DND-41 (cell line): ENCODE measurements at regions not wholly inside any gene's neighbourhood (a gene's known extent, or its start where the extent isn't known, plus 50 kb on each side); places are given as distances from the start of the nearest gene placed in this dataset.
"Not testable (repeated sequence)": the region's sequence is repeated elsewhere in the genome, so short reads cannot be mapped to it uniquely, and the experiment has no call there.

Experiments used
- ATAC-seq: fragments of 200-7000 bp; cut with Tn5 transposase; 3 replicates; pipeline ENCODE4 v1.9.1; 2021; ENCODE audit warnings: low read depth; ENCODE audit not compliant: insufficient read depth
- DNase-seq: peaks from one replicate; pipeline ENCODE4 v3.0.0-alpha.2; 2020
- H2AFZ ChIP-seq: 2 replicates; pipeline ENCODE4 v1.6.0; 2012; ENCODE audit warnings: low read depth, low read length
- H3K27ac ChIP-seq: 2 replicates; pipeline ENCODE4 v1.5.1; 2012; ENCODE audit warnings: low read length, inconsistent platforms
- H3K27me3 ChIP-seq: fragments of 200-600 bp; sonication (generic); 2 replicates; pipeline ENCODE4 v1.6.0; 2012; ENCODE audit warnings: low read length, mild to moderate bottlenecking, inconsistent platforms; ENCODE audit not compliant: insufficient read depth, poor library complexity
- H3K36me3 ChIP-seq: 2 replicates; pipeline ENCODE4 v1.5.1; 2012; ENCODE audit warnings: low read length, inconsistent platforms; ENCODE audit not compliant: insufficient read depth
- H3K4me1 ChIP-seq: 2 replicates; pipeline ENCODE4 v1.5.1; 2012; ENCODE audit warnings: mild to moderate bottlenecking, low read length; ENCODE audit not compliant: insufficient read depth
- H3K4me2 ChIP-seq: 2 replicates; pipeline ENCODE4 v1.6.0; 2012; ENCODE audit warnings: mild to moderate bottlenecking, moderate library complexity, low read length, inconsistent platforms; ENCODE audit not compliant: insufficient read depth
- H3K4me3 ChIP-seq, 2 experiments: fragments of 200-600 bp in 1 of 2; shearing (Covaris generic) in 1 of 2; 2 replicates each; pipeline ENCODE4 v1.5.1; 2012 to 2016; ENCODE audit warnings: inconsistent platforms in 2 of 2, low read length in 2 of 2, mild to moderate bottlenecking in 2 of 2, low read depth in 1 of 2, moderate library complexity in 1 of 2
- H3K79me2 ChIP-seq: 2 replicates; pipeline ENCODE4 v1.6.0; 2012; ENCODE audit warnings: low read length, inconsistent platforms; ENCODE audit not compliant: insufficient read depth
- H3K9ac ChIP-seq: 2 replicates; pipeline ENCODE4 v1.6.0; 2012; ENCODE audit warnings: low read depth, mild to moderate bottlenecking, inconsistent platforms, low read length, moderate library complexity
- H3K9me3 ChIP-seq: 2 replicates; pipeline ENCODE4 v1.5.1; 2012; ENCODE audit warnings: low read length, moderate library complexity, mild to moderate bottlenecking, inconsistent platforms; ENCODE audit not compliant: insufficient read depth, severe bottlenecking
- H4K20me1 ChIP-seq: 2 replicates; pipeline ENCODE4 v1.6.0; 2012; ENCODE audit warnings: low read length; ENCODE audit not compliant: insufficient read depth
- CTCF ChIP-seq: IDR thresholded peaks from 2 replicates; pipeline ENCODE4 v1.5.1; 2012; ENCODE audit warnings: borderline replicate concordance, low read length, moderate library complexity, mild to moderate bottlenecking; ENCODE audit not compliant: poor library complexity, severe bottlenecking; ENCODE audit errors: extremely low read depth
- EZH2 ChIP-seq: IDR thresholded peaks from 3 replicates; pipeline ENCODE4 v1.6.1; 2012; ENCODE audit warnings: borderline replicate concordance, low read depth, mild to moderate bottlenecking, moderate library complexity, low read length, inconsistent platforms; ENCODE audit not compliant: severe bottlenecking

GRCh38 chr7:15130666-15131541, 228.4 kb upstream of the DGKB start:
- Histone ChIP-seq H3K4me2 (no peak overlapping the region), H3K27ac (no peak overlapping the region), H3K9me3 (no peaks in the 10 kb centered on the region), H2AFZ (no peak overlapping the region), H3K36me3 (no peaks in the 10 kb centered on the region), H3K4me1 (no peaks in the 10 kb centered on the region), H3K9ac (no peak overlapping the region), H4K20me1 (no peaks in the 10 kb centered on the region), H3K27me3 (no peaks in the 10 kb centered on the region), H3K79me2 (no peaks in the 10 kb centered on the region), H3K4me3 (no peak overlapping the region)
- DNase-seq (no peak), ATAC-seq (no peak)
- TF ChIP-seq CTCF (no peak), EZH2 (no peak)

- no peak for ATAC-seq
- H2AFZ ChIP-seq, result no peak overlapping the region
- H3K36me3 ChIP-seq, result no peaks in the 10 kb centered on the region
- no peaks in the 10 kb centered on the region for H4K20me1 ChIP-seq
- H3K4me3 ChIP-seq, result no peak overlapping the region
- no peak overlapping the region for H3K4me2 ChIP-seq
- no peaks in the 10 kb centered on the region for H3K9me3 ChIP-seq
- no peaks in the 10 kb centered on the region for H3K27me3 ChIP-seq
- no peak for DNase-seq
- H3K9ac ChIP-seq, result no peak overlapping the region
- TF ChIP-seq EZH2 (no peak), CTCF (no peak)
- no peak overlapping the region for H3K27ac ChIP-seq
- no peaks in the 10 kb centered on the region for H3K79me2 ChIP-seq
- H3K4me1 ChIP-seq, result no peaks in the 10 kb centered on the region
Observed at GRCh38 chr7:15128716-15129115, 226.2 kb upstream of the DGKB start.

GRCh38 chr7:15126653-15127052, 224.1 kb upstream of the DGKB start:
- H3K4me2 ChIP-seq, ATAC-seq, H3K4me1 ChIP-seq, H4K20me1 ChIP-seq, H3K4me3 ChIP-seq, H3K79me2 ChIP-seq, H3K9ac ChIP-seq, H3K27me3 ChIP-seq, DNase-seq, H2AFZ ChIP-seq, H3K9me3 ChIP-seq, H3K36me3 ChIP-seq, H3K27ac ChIP-seq: not testable (repeated sequence)

- Histone ChIP-seq H2AFZ (no peak overlapping the region), H3K4me2 (no peak overlapping the region), H3K79me2 (no peaks in the 10 kb centered on the region), H4K20me1 (no peaks in the 10 kb centered on the region), H3K4me1 (no peaks in the 10 kb centered on the region), H3K36me3 (no peaks in the 10 kb centered on the region), H3K27me3 (no peaks in the 10 kb centered on the region), H3K27ac (no peak overlapping the region), H3K4me3 (no peak overlapping the region), H3K9me3 (no peaks in the 10 kb centered on the region), H3K9ac (no peak overlapping the region)
- ATAC-seq (no peak), DNase-seq (no peak)
- TF ChIP-seq EZH2 (no peak), CTCF (no peak)
Observed at GRCh38 chr7:15123901-15124300, 221.3 kb upstream of the DGKB start.
